GM19438 (cell line): ENCODE measurements at regions not wholly inside any gene's neighbourhood (a gene's known extent, or its start where the extent isn't known, plus 50 kb on each side); places are given as distances from the start of the nearest gene placed in this dataset.

ENCODE experiments used
- ATAC-seq: cut with Tn5 transposase; IDR thresholded peaks from one replicate; pipeline ENCODE4 v1.9.1; 2021; ENCODE audit warnings: low read depth; ENCODE audit not compliant: unreplicated experiment

- ATAC-seq: no peak
Measured at GRCh38 chr15:52925130-52925529, 135.0 kb upstream of the ONECUT1 start.

GRCh38 chr15:52924630-52925029 is 134.5 kb upstream of the ONECUT1 start:
- no peak for ATAC-seq

DNA sequence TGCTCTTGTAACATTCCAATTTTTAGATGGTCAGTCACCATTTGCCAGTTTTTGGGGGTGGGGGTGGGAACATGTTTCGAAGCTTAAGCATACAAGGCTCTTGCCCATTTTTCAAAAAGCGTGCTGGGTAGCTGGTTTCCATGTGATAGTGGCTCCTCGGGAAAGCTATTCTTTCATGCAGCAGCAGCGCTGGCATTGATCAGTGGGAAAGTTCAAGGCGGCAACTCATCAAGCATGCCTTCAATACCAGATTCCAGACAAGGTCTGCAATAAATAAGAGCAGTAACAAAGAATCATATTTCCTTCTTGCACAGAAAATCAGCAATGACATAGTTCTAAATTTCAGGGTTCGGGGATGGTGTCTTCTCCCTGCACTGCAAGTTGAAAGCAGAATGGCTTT is 133.5 kb upstream of the ONECUT1 start:
- no peak for ATAC-seq

DNA sequence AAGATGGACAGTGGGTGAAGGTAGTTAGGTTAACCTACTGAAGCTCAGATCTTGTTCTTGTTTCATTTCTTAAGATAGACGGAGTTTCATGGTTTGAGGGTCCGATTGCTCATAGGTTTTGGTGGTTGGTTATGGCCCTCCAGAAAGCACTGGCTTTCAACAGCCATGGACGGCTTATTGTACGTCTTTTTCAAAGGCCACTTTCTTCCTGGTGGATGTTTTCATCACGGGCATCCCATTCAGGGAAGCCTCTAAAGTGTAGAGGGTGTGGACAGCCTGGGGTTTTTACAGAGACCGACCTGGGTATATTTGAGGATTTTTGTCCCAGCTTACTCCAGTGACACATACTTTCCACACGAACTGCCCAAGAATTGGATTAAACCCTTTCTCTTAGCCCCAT is 132.7 kb upstream of the ONECUT1 start:
- no peak for ATAC-seq

DNA sequence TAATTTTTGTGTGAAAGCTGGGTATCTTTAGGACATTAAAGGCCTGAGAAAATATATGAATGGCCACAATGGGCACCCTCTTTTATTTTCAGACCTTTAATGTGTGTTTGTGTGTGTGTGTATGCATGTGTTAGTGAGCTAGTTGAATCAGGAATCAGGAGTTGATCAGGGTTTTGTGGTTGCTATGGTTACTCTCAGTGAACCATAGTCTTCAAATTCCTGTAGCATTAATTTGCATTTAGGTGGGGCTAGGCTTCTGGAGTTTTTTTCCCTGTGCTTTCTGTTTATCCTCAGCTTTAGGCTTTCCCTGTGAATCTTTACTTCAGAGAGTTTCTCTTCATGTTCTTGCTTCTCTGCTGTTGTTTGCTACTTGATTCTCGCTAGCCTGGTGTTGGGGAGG is 122.0 kb upstream of the ONECUT1 start:
- ATAC-seq: no peak

GRCh38 chr15:52893338-52893737 is 103.2 kb upstream of the ONECUT1 start:
- no peak for ATAC-seq

- no peak for ATAC-seq
Measured at GRCh38 chr15:52879904-52880303, 89.8 kb upstream of the ONECUT1 start.

- no peak for ATAC-seq
Measured at GRCh38 chr15:52879145-52879544, 89.0 kb upstream of the ONECUT1 start.

GRCh38 chr15:52876991-52877663 is 87.0 kb upstream of the ONECUT1 start:
- ATAC-seq: no peak

DNA sequence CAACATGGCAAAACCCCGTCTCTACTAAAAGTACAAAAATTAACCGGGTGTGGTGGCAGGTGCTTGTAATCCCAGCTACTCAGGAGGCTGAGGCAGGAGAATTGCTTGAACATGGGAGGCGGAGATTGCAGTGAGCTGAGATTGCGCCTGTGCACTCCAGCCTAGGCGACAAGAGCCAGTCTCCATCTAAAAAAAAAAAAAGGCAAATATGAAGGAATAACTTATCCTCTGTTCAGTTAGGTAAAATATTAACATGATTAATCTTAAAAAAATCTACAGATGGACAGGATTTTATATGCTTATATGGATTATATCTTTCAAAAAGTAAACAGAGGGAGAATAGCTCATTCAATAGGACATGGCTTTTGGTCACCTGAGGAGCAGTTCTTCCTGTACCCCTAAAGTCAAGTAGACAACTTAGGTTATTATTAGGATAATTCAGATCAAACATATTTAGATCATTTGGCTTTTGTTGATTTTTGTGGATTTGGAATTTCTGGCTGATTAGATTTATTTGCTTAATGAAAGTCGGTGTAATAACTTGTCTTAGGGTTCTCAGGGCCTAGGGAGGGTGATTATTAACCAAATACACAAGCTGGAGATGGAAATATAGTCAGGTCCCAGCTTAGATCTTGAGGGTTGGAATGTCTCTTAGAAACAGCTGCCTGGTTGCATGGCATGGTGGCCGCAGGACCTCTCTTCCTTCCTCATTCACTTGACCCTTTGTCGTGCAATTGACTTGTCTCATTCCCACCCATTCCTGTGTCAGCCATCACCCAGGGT is 82.1 kb upstream of the ONECUT1 start:
- no peak for ATAC-seq

DNA sequence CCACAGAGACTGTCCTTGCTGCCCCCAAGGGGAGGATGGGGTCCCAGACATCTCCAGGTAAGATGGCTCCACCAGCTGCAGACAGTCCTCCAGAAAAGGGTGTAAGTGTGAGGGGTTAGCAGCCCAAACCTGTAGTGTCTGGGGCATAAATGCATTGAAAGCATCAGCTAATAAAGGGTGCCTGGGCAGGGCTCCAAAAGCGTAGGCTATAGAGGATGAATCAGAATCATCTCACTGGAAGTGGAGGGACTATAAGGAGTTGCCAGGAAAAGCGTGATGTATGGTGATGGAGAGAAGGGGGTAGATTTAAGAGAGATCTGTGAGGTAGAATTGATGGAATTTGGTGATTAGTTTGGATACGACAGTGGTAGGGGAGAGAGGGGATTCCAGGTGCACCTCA is 79.9 kb upstream of the ONECUT1 start:
- ATAC-seq: no peak

DNA sequence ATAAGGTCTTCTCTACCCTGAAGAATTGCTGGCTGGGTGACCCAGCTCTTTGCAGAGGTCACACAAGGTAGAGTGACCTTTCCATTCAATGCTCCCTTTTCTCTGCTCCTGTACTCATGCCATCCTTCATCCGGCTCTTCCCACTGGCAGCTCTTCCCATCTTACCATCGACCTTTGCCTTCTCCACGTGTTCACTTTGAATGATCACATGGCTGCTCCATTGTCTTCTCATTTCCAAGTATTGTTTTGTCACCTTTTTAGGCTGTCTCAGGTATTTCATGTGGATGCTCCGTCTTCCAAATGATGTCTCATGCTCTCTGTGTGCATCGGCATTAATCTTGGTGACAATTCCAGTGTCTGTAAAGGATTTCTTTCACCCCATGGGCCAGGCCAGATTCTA is 76.6 kb upstream of the ONECUT1 start:
- no peak for ATAC-seq

GRCh38 chr15:52862677-52863076 is 72.5 kb upstream of the ONECUT1 start:
- ATAC-seq: no peak

DNA sequence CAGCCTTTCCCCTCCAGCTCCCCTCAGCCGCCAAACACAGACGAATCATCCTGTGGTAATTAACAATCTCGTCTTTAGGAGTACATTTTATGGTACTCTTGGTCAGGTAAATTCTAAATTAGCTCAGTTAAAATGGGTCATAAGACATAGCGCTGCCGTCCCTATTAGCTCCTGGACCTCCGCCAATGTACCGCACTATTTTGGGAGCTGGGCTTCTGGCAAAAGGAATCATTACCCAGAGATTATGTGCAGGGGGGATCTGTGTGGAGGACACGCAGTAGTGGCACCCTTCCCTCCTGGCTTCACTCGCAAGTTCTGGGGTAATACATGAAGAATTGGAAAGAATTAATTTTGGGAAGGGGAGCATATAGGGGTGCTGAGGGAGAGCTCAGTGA is 68.6 kb upstream of the ONECUT1 start:
- ATAC-seq: no peak

DNA sequence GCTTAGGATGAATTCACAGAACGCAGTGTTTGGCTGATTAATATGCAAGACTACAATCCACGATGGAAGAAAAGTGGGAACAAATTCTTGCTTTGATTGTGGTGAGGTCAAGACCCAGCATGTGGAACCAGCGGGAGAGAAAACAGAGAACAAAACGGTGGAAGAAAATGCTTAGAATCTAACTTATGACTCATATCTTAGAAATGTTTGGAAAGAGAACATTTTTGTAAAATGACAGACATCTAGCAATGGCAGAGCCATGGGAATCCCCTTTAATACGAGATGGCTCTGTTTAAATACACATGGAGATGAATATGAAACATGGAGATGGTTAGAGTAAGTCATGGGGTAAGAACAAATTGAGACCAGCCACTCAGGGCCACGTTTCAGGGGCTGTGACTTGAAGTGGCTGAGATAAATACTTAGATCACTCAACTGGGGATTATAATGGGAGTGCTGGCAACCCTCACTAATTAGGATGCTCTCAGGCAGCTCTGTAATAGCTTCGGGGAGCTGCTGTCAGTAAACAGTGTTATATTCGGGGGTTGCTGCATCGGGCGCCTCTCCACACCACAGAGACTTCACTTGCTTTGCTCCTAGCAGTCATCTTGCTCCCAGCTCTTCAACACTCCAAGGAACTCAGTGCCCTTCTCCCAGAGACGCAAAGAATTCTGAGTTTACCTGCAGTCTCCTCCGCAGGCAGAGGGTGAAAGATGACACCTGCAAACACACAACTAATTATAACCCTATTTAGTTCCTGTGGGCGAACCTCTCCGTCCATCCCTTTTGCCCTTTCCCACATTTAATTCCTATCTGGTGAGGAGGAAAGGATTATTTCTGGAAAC is 68.0 kb upstream of the ONECUT1 start:
- no peak for ATAC-seq

DNA sequence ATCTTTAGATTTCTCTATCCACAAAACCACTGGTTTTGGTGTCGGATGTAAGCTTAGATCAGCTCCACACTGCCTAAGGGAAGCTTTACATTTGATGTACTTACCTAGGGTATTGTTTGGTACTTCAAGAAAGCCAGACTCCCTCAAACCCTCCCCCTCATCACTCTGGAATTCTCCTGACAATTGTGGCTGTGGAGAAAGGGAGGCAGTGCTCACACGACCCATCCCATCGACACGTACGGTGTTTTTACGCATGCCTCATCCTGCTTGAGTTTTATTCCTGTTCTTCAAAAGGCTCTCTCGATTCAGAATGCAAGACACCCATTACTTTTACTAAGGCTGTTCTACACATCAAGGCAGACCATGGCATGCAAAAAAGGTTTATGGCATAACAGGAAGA is 67.3 kb upstream of the ONECUT1 start:
- ATAC-seq: no peak

GRCh38 chr15:52856286-52856685 is 66.2 kb upstream of the ONECUT1 start:
- no peak for ATAC-seq

GRCh38 chr15:52855157-52855556 is 65.0 kb upstream of the ONECUT1 start:
- ATAC-seq: no peak

- no peak for ATAC-seq
Measured at GRCh38 chr15:52844823-52845222, 54.7 kb upstream of the ONECUT1 start.
